GM19455 (cell line): ENCODE measurements at regions not wholly inside any gene's neighbourhood (a gene's known extent, or its start where the extent isn't known, plus 50 kb on each side); places are given as distances from the start of the nearest gene placed in this dataset.
A peak's percentile ranks its signal among the peaks of the same experiment; 100 is the strongest.

Experiments used
- ATAC-seq: cut with Tn5 transposase; IDR thresholded peaks from one replicate; pipeline ENCODE4 v1.9.1; 2021; ENCODE audit not compliant: unreplicated experiment

GRCh38 chr2:145729481-145729880 lies 1209.6 kb upstream of the ZEB2 start:
- no peak for ATAC-seq

- no peak for ATAC-seq
Observed at GRCh38 chr2:145728511-145728910, 1208.6 kb upstream of the ZEB2 start.

GRCh38 chr2:145725876-145726275 lies 1206.0 kb upstream of the ZEB2 start:
- no peak for ATAC-seq

GRCh38 chr2:145724311-145724898 lies 1204.5 kb upstream of the ZEB2 start:
- ATAC-seq = no peak

- no peak for ATAC-seq
Observed at GRCh38 chr2:145723872-145724271, 1204.0 kb upstream of the ZEB2 start.

- ATAC-seq = no peak
Observed at GRCh38 chr2:145721681-145722080, 1201.8 kb upstream of the ZEB2 start.

- no peak for ATAC-seq
Observed at GRCh38 chr2:145715601-145716000, 1195.7 kb upstream of the ZEB2 start.

GRCh38 chr2:145710303-145710702 lies 1190.4 kb upstream of the ZEB2 start:
- no peak for ATAC-seq

- ATAC-seq = no peak
Observed at GRCh38 chr2:145702305-145702704, 1182.4 kb upstream of the ZEB2 start.

GRCh38 chr2:145692971-145693478 lies 1173.1 kb upstream of the ZEB2 start:
- peak; percentile 79 for ATAC-seq

GRCh38 chr2:145691659-145692058 lies 1171.7 kb upstream of the ZEB2 start:
- no peak for ATAC-seq

- ATAC-seq = no peak
Observed at GRCh38 chr2:145690183-145690778, 1170.4 kb upstream of the ZEB2 start.

- ATAC-seq = no peak
Observed at GRCh38 chr2:145689277-145689676, 1169.4 kb upstream of the ZEB2 start.

- ATAC-seq = no peak
Observed at GRCh38 chr2:145688156-145688555, 1168.2 kb upstream of the ZEB2 start.

GRCh38 chr2:145687442-145688134 lies 1167.7 kb upstream of the ZEB2 start:
- ATAC-seq = no peak

- ATAC-seq = no peak
Observed at GRCh38 chr2:145685383-145686050, 1165.6 kb upstream of the ZEB2 start.

GRCh38 chr2:145682546-145683157 lies 1162.7 kb upstream of the ZEB2 start:
- no peak for ATAC-seq

- no peak for ATAC-seq
Observed at GRCh38 chr2:145680276-145680675, 1160.4 kb upstream of the ZEB2 start.

- no peak for ATAC-seq
Observed at GRCh38 chr2:145677371-145677770, 1157.5 kb upstream of the ZEB2 start.

GRCh38 chr2:145674705-145675104 lies 1154.8 kb upstream of the ZEB2 start:
- no peak for ATAC-seq

GRCh38 chr2:145669301-145669700 lies 1149.4 kb upstream of the ZEB2 start:
- no peak for ATAC-seq
